ENCODE measurements at regions not wholly inside any gene's neighbourhood (a gene's known extent, or its start where the extent isn't known, plus 50 kb on each side); places are given as distances from the start of the nearest gene placed in this dataset.
"Not testable (repeated sequence)": the region's sequence is repeated elsewhere in the genome, so short reads cannot be mapped to it uniquely, and the experiment has no call there.

DNA sequence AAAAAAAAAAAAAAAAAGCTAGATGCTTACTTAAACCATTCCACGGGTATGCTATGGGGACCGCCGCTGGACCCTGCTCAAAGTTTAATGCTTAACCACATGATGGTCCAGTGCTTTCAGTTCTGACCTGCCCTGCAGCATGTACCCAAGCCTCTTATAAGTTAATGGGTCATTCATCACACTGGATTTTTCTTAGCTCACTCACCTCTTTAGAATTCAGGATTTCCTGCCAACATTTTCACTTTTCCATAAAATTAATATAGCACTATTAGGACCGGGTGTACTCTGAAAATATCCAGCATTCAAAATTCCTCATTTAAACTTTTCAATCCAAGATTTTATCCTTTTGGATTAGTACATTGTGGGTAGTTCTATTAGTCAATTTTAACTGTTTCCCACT, 140.8 kb downstream of the ALDH8A1 start:
- Mint-ChIP-seq H3K9me3 (no peaks in the 10 kb centered on the region), H3K4me3 (no peak overlapping the region), H3K4me1 (no peaks in the 10 kb centered on the region), H3K27me3 (peaks cover 13 to 16% of the 10 kb centered on the region in 2 donors), H3K36me3 (no peaks in the 10 kb centered on the region), H3K27ac (no peak overlapping the region)
- Histone ChIP-seq H3K4me1 (ENCODE audit: insufficient read depth, low read length) (no peaks in the 10 kb centered on the region), H3K4me3 (ENCODE audit: low read length) (no peak overlapping the region), H3K27me3 (ENCODE audit: insufficient read depth, low read length, poor library complexity, severe bottlenecking) (no peaks in the 10 kb centered on the region), H3K27ac (ENCODE audit: low read depth, low read length) (no peak overlapping the region), H3K9me3 (ENCODE audit: low read length) (no peaks in the 10 kb centered on the region), H3K36me3 (ENCODE audit: insufficient read depth, low read length) (no peaks in the 10 kb centered on the region)
- ChIA-PET CTCF (no interaction called here), POLR2A (no interaction called here)
- no peak for DNase-seq

DNA sequence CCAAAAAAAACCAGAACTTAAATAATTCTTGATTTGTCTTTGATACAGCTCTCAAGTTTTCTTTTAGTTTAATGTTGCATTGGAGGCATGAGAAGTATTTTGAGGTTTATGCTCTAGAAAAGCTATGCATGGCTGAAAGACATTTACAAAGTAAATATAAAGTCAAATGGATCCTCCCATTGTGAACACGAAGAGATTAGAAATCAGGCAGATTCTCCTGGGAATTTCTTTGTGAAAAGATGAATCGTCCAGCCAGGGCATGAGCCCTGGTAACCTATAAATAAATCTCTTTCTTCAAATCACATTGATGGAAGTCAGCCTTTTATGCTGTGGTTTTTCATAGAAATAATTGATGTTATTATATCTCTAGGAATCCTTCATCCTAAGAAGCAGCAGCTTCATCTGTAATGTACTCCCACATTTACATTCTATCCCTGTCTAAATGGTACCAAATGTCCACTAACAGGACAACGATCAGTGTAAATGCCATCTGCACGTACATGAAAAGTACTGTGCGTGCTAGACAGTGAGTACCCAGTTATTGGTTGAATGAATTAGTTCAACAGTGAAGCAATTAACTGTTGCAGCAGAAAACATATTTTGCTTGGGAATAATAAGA, 143.6 kb downstream of the ALDH8A1 start:
- ChIA-PET CTCF (no interaction called here), POLR2A (no interaction called here)
- Histone ChIP-seq H3K4me1 (ENCODE audit: insufficient read depth, low read length) (no peaks in the 10 kb centered on the region), H3K9me3 (ENCODE audit: low read length) (no peaks in the 10 kb centered on the region), H3K27ac (ENCODE audit: low read depth, low read length) (no peak overlapping the region), H3K4me3 (ENCODE audit: low read length) (no peak overlapping the region), H3K27me3 (ENCODE audit: insufficient read depth, low read length, poor library complexity, severe bottlenecking) (no peaks in the 10 kb centered on the region), H3K36me3 (ENCODE audit: insufficient read depth, low read length) (no peaks in the 10 kb centered on the region)
- peaks cover 10 to 24% of the 10 kb centered on the region in 2 donors for H3K27me3 Mint-ChIP-seq
- H3K4me3 Mint-ChIP-seq = no peak overlapping the region
- no peaks in the 10 kb centered on the region for H3K4me1 Mint-ChIP-seq
- H3K27ac Mint-ChIP-seq = no peak overlapping the region
- H3K36me3 Mint-ChIP-seq = no peaks in the 10 kb centered on the region
- DNase-seq = no peak
- H3K9me3 Mint-ChIP-seq = no peaks in the 10 kb centered on the region

GRCh38 chr6:134805168-134805567, 144.7 kb downstream of the ALDH8A1 start:
- POLR2A ChIA-PET = no interaction called here
- CTCF ChIA-PET = no interaction called here
- Histone ChIP-seq H3K36me3 (ENCODE audit: insufficient read depth, low read length) (no peaks in the 10 kb centered on the region), H3K4me3 (ENCODE audit: low read length) (no peak overlapping the region), H3K9me3 (ENCODE audit: low read length) (no peaks in the 10 kb centered on the region), H3K27me3 (ENCODE audit: insufficient read depth, low read length, poor library complexity, severe bottlenecking) (no peaks in the 10 kb centered on the region), H3K4me1 (ENCODE audit: insufficient read depth, low read length) (no peaks in the 10 kb centered on the region), H3K27ac (ENCODE audit: low read depth, low read length) (no peak overlapping the region)
- H3K9me3 Mint-ChIP-seq = no peaks in the 10 kb centered on the region
- no peaks in the 10 kb centered on the region for H3K36me3 Mint-ChIP-seq
- peaks cover 10 to 29% of the 10 kb centered on the region in 2 donors for H3K27me3 Mint-ChIP-seq
- no peak overlapping the region for H3K4me3 Mint-ChIP-seq
- no peaks in the 10 kb centered on the region for H3K4me1 Mint-ChIP-seq
- no peak overlapping the region for H3K27ac Mint-ChIP-seq
- no peak for DNase-seq

DNA sequence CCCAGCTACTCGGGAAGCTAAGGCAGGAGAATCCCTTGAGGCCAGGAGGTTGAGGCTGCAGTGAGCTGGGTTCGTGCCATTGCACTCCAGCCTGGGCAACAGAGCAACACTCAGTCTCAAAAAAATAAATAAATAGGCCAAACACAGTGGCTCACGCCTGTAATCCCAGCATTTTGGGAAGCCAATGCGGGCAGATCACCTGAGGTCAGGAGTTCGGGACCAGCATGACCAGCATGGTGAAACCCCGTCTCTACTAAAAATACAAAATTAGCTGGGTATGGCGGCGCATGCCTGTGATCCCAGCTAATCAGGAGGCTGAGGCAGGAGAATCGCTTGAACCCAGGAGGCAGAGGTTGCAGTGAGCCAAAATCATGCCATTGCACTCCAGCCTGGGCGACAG, 145.6 kb downstream of the ALDH8A1 start:
- POLR2A ChIA-PET; DNase-seq; H3K4me3 ChIP-seq (ENCODE audit: low read length); H3K9me3 ChIP-seq (ENCODE audit: low read length); H3K36me3 ChIP-seq (ENCODE audit: insufficient read depth, low read length); CTCF ChIA-PET; H3K27me3 ChIP-seq (ENCODE audit: insufficient read depth, low read length, poor library complexity, severe bottlenecking); H3K27ac Mint-ChIP-seq; H3K4me1 Mint-ChIP-seq; H3K27ac ChIP-seq (ENCODE audit: low read depth, low read length); H3K4me3 Mint-ChIP-seq; H3K4me1 ChIP-seq (ENCODE audit: insufficient read depth, low read length); H3K36me3 Mint-ChIP-seq; H3K9me3 Mint-ChIP-seq: not testable (repeated sequence)
- peaks cover 10 to 29% of the 10 kb centered on the region in 2 donors for H3K27me3 Mint-ChIP-seq

DNA sequence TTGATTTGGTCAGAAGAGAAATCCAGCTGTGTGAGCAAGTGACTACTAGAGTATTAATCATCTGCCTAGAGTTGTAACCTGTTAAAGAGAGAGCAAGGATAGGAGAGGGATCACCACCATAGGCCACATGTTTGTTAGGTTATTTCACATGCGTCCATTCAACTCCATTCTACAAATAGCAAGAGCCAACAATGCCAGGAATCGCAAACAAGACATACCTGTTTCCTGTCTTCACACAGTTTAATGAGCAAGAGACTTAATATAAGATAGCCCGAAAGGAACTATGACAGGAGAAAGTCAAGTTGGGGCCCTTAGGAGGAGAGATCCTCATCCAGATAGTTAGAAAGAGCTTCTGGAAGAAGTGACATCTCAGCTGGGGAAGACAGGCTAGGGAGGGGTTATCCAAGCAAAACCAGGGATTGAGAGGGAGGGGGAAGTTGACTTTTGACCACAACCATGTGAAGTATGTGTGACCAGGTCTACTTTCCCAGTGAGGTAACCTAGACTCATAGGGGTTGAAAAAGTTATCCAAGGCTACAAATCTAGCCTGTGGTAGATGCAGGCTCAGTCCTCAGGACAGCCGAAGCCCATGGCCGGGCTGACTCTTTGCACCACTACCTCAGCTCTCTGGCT, 147.4 kb downstream of the ALDH8A1 start:
- Mint-ChIP-seq H3K27ac (no peak overlapping the region), H3K4me3 (no peak overlapping the region), H3K36me3 (no peaks in the 10 kb centered on the region), H3K27me3 (peaks cover 10 to 22% of the 10 kb centered on the region in 2 donors), H3K9me3 (no peaks in the 10 kb centered on the region), H3K4me1 (no peaks in the 10 kb centered on the region)
- Histone ChIP-seq H3K27ac (ENCODE audit: low read depth, low read length) (no peak overlapping the region), H3K9me3 (ENCODE audit: low read length) (no peaks in the 10 kb centered on the region), H3K4me1 (ENCODE audit: insufficient read depth, low read length) (no peaks in the 10 kb centered on the region), H3K27me3 (ENCODE audit: insufficient read depth, low read length, poor library complexity, severe bottlenecking) (no peaks in the 10 kb centered on the region), H3K4me3 (ENCODE audit: low read length) (no peak overlapping the region), H3K36me3 (ENCODE audit: insufficient read depth, low read length) (no peaks in the 10 kb centered on the region)
- CTCF ChIA-PET = no interaction called here
- DNase-seq = no peak
- POLR2A ChIA-PET = no interaction called here

- no peaks in the 10 kb centered on the region for H3K9me3 ChIP-seq (ENCODE audit: low read length)
- ChIA-PET POLR2A (no interaction called here), CTCF (no interaction called here)
- no peaks in the 10 kb centered on the region for H3K36me3 ChIP-seq (ENCODE audit: insufficient read depth, low read length)
- Mint-ChIP-seq H3K27ac (no peak overlapping the region), H3K4me1 (no peaks in the 10 kb centered on the region), H3K9me3 (peaks cover 1 to 4% (median 3%) of the 10 kb centered on the region in 5 donors), H3K27me3 (peaks cover 4 to 17% of the 10 kb centered on the region in 2 donors), H3K36me3 (peaks cover 0 to 7% (median 0%) of the 10 kb centered on the region in 3 donors), H3K4me3 (no peak overlapping the region)
- no peak overlapping the region for H3K4me3 ChIP-seq (ENCODE audit: low read length)
- no peak for DNase-seq
- H3K4me1 ChIP-seq (ENCODE audit: insufficient read depth, low read length) = no peaks in the 10 kb centered on the region
- H3K27ac ChIP-seq (ENCODE audit: low read depth, low read length) = no peak overlapping the region
- no peaks in the 10 kb centered on the region for H3K27me3 ChIP-seq (ENCODE audit: insufficient read depth, low read length, poor library complexity, severe bottlenecking)
Observed at GRCh38 chr6:134797400-134798113, 152.3 kb downstream of the ALDH8A1 start.

DNA sequence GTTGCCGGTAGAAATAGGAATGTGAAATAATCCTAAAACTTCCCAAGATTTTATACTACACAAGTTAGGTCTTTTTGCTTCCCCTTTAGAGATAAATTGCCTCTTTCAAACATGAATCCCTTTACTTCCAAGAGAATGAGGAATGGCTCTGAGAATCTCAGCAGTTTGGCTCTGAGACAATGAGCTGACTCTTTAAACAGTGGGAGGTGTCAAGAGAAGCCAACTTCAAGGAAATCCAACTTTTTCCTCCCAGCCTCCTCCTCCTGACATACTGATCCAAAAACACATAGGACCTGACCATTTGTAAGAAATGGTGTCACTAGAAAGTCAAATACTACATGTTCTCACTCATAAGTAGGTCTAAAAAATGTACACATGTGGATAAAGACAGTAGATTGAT, 154.2 kb downstream of the ALDH8A1 start:
- no peak overlapping the region for H3K27ac Mint-ChIP-seq
- ChIA-PET CTCF (no interaction called here), POLR2A (no interaction called here)
- Histone ChIP-seq H3K9me3 (ENCODE audit: low read length) (no peaks in the 10 kb centered on the region), H3K36me3 (ENCODE audit: insufficient read depth, low read length) (no peaks in the 10 kb centered on the region), H3K4me3 (ENCODE audit: low read length) (no peak overlapping the region), H3K27ac (ENCODE audit: low read depth, low read length) (no peak overlapping the region), H3K27me3 (ENCODE audit: insufficient read depth, low read length, poor library complexity, severe bottlenecking) (no peaks in the 10 kb centered on the region), H3K4me1 (ENCODE audit: insufficient read depth, low read length) (no peaks in the 10 kb centered on the region)
- peaks cover 14 to 22% (median 21%) of the 10 kb centered on the region in 5 donors for H3K9me3 Mint-ChIP-seq
- peaks cover 0 to 11% (median 3%) of the 10 kb centered on the region in 3 donors for H3K36me3 Mint-ChIP-seq
- no peak for DNase-seq
- H3K4me1 Mint-ChIP-seq = no peaks in the 10 kb centered on the region
- no peak overlapping the region for H3K4me3 Mint-ChIP-seq
- peaks cover 9 to 22% of the 10 kb centered on the region in 2 donors for H3K27me3 Mint-ChIP-seq

- POLR2A ChIA-PET = no interaction called here
- no peaks in the 10 kb centered on the region for H3K27me3 ChIP-seq (ENCODE audit: insufficient read depth, low read length, poor library complexity, severe bottlenecking)
- peaks cover 20 to 27% (median 26%) of the 10 kb centered on the region in 5 donors for H3K9me3 Mint-ChIP-seq
- DNase-seq = no peak
- H3K36me3 Mint-ChIP-seq = peaks cover 0 to 16% (median 3%) of the 10 kb centered on the region in 3 donors
- no peaks in the 10 kb centered on the region for H3K4me1 ChIP-seq (ENCODE audit: insufficient read depth, low read length)
- peaks cover 7 to 24% of the 10 kb centered on the region in 2 donors for H3K27me3 Mint-ChIP-seq
- no peaks in the 10 kb centered on the region for H3K36me3 ChIP-seq (ENCODE audit: insufficient read depth, low read length)
- H3K27ac Mint-ChIP-seq = no peak overlapping the region
- no peak overlapping the region for H3K27ac ChIP-seq (ENCODE audit: low read depth, low read length)
- CTCF ChIA-PET = no interaction called here
- H3K4me3 Mint-ChIP-seq = no peak overlapping the region
- no peak overlapping the region for H3K4me3 ChIP-seq (ENCODE audit: low read length)
- no peaks in the 10 kb centered on the region for H3K9me3 ChIP-seq (ENCODE audit: low read length)
- H3K4me1 Mint-ChIP-seq = no peaks in the 10 kb centered on the region
Observed at GRCh38 chr6:134795001-134795400, 154.9 kb downstream of the ALDH8A1 start.
